H1 (cell line): ENCODE measurements at regions not wholly inside any gene's neighbourhood (a gene's known extent, or its start where the extent isn't known, plus 50 kb on each side); places are given as distances from the start of the nearest gene placed in this dataset.
"Not testable (repeated sequence)": the region's sequence is repeated elsewhere in the genome, so short reads cannot be mapped to it uniquely, and the experiment has no call there.

Experiments
- CTCF ChIA-PET: fragments of 300-600 bp; sonication (Branson Sonifier 250); formaldehyde crosslinking; loops from one replicate; lab custom pipeline; 2021; ENCODE audit not compliant: partially characterized antibody; lab: Charles Lee
- POLR2A ChIA-PET: fragments of 300-600 bp; sonication (Branson Sonifier 250); formaldehyde crosslinking; loops from one replicate; lab custom pipeline; 2021; ENCODE audit warnings: inconsistent platforms; ENCODE audit not compliant: partially characterized antibody; lab: Charles Lee
- DNase-seq, 2 experiments: peaks; one replicate each; pipeline versions ENCODE4 v3.0.0 to v3.0.0-alpha.2; 2010 to 2022; ENCODE audit warnings: low spot score in 2 of 2, low read depth in 1 of 2, mixed read lengths in 1 of 2
- FAIRE-seq: peaks from 2 replicates; lab custom pipeline; 2011; peaks lifted over from hg19 to GRCh38; lab: Jason Lieb, UNC
- H2AFZ ChIP-seq: 2 replicates; pipeline ENCODE4 v1.8.1; 2012; ENCODE audit warnings: low read length, inconsistent platforms
- H2AK5ac ChIP-seq: 2 replicates; pipeline ENCODE4 v1.6.1; 2013; ENCODE audit warnings: low read depth, low read length
- H2BK120ac ChIP-seq: replicated peaks from 2 replicates; pipeline ENCODE3; 2013; ENCODE audit warnings: low read depth, low read length, inconsistent platforms
- H2BK12ac ChIP-seq: 2 replicates; pipeline ENCODE4 v1.6.1; 2013; ENCODE audit warnings: low read depth, low read length
- H2BK15ac ChIP-seq: 2 replicates; pipeline ENCODE4 v1.6.1; 2013; ENCODE audit warnings: low read length
- H2BK20ac ChIP-seq: 2 replicates; pipeline ENCODE4 v1.6.1; 2013; ENCODE audit warnings: low read length
- H2BK5ac ChIP-seq: 2 replicates; pipeline ENCODE4 v1.6.1; 2013; ENCODE audit warnings: low read depth, low read length
- H3K14ac ChIP-seq: 2 replicates; pipeline ENCODE4 v1.6.1; 2013; ENCODE audit warnings: inconsistent platforms; ENCODE audit not compliant: insufficient read length
- H3K18ac ChIP-seq: 2 replicates; pipeline ENCODE4 v1.6.1; 2013; ENCODE audit warnings: low read length; ENCODE audit errors: extremely low read depth
- H3K23ac ChIP-seq: 2 replicates; pipeline ENCODE4 v1.6.1; 2013; ENCODE audit warnings: inconsistent platforms; ENCODE audit not compliant: insufficient read length
- H3K23me2 ChIP-seq: 2 replicates; pipeline ENCODE4 v1.6.1; 2013; ENCODE audit warnings: low read depth, low read length
- H3K27ac ChIP-seq: 2 replicates; pipeline ENCODE4 v1.6.1; 2011; ENCODE audit warnings: low read depth, low read length, inconsistent platforms
- H3K27me3 ChIP-seq, 4 experiments: replicated peaks in 1 of 4; 1 replicate in 1 of 4; 2 replicates in 3 of 4; pipeline versions ENCODE4 v1.6.1 to v1.8.1; 2011 to 2013; ENCODE audit warnings: low read length in 3 of 4, mild to moderate bottlenecking in 3 of 4, inconsistent platforms in 2 of 4, mixed read lengths in 2 of 4, moderate library complexity in 1 of 4; ENCODE audit not compliant: control insufficient read depth in 3 of 4, insufficient read depth in 3 of 4; ENCODE audit errors: extremely low read depth in 1 of 4
- H3K36me3 ChIP-seq, 4 experiments: 2 replicates each; pipeline versions ENCODE4 v1.6.1 to v1.8.1; 2011 to 2013; ENCODE audit warnings: mild to moderate bottlenecking in 4 of 4, low read length in 3 of 4, moderate library complexity in 2 of 4, control low read depth in 1 of 4, inconsistent platforms in 1 of 4; ENCODE audit not compliant: insufficient read depth in 4 of 4, control insufficient read depth in 2 of 4
- H3K4ac ChIP-seq: replicated peaks from 2 replicates; pipeline ENCODE3; 2013; ENCODE audit warnings: low read length, low read depth, mixed read lengths, inconsistent platforms; ENCODE audit not compliant: insufficient read length
- H3K4me1 ChIP-seq, 4 experiments: replicated peaks in 1 of 4; 1 replicate in 1 of 4; 2 replicates in 3 of 4; pipeline versions ENCODE4 v1.6.1 to v1.8.1; 2011 to 2013; ENCODE audit warnings: low read length in 3 of 4, inconsistent platforms in 2 of 4, mixed read lengths in 1 of 4; ENCODE audit not compliant: insufficient read depth in 4 of 4, control insufficient read depth in 3 of 4
- H3K4me2 ChIP-seq, 2 experiments: 2 replicates each; pipeline versions ENCODE4 v1.6.1 to v1.8.1; 2011 to 2013; ENCODE audit warnings: low read depth in 2 of 2, low read length in 2 of 2, control low read depth in 1 of 2, inconsistent platforms in 1 of 2, mild to moderate bottlenecking in 1 of 2; ENCODE audit not compliant: insufficient read depth in 1 of 2
- H3K4me3 ChIP-seq, 4 experiments: fragments of 200-600, 300-600 bp in 1 of 4; sonication (generic), shearing (Covaris generic), sonication (Bioruptor Twin) in 1 of 4; 2 replicates each; pipeline versions ENCODE4 v1.5.1 to v1.8.1; 2011 to 2016; ENCODE audit warnings: low read length in 4 of 4, low read depth in 3 of 4, control low read depth in 2 of 4, inconsistent platforms in 2 of 4, mild to moderate bottlenecking in 2 of 4, mixed read lengths in 1 of 4, moderate library complexity in 1 of 4; ENCODE audit not compliant: insufficient read depth in 2 of 4; ENCODE audit errors: extremely low read depth in 1 of 4
- H3K56ac ChIP-seq: replicated peaks from 2 replicates; pipeline ENCODE3; 2013; ENCODE audit warnings: low read depth, mild to moderate bottlenecking, mixed read lengths, low read length, inconsistent platforms; ENCODE audit not compliant: insufficient read length
- H3K79me1 ChIP-seq: 2 replicates; pipeline ENCODE4 v1.6.1; 2013; ENCODE audit warnings: low read depth, low read length, control low read depth
- H3K79me2 ChIP-seq, 2 experiments: 2 replicates each; pipeline versions ENCODE4 v1.6.1 to v1.8.1; 2012 to 2013; ENCODE audit warnings: low read length in 2 of 2, mild to moderate bottlenecking in 2 of 2, inconsistent platforms in 1 of 2; ENCODE audit not compliant: insufficient read depth in 2 of 2, control insufficient read depth in 1 of 2
- H3K9ac ChIP-seq, 4 experiments: replicated peaks in 1 of 4; 1 replicate in 1 of 4; 2 replicates in 3 of 4; pipeline versions ENCODE4 v1.6.1 to v1.8.1; 2011 to 2013; ENCODE audit warnings: low read depth in 3 of 4, low read length in 3 of 4, control low read depth in 2 of 4, mild to moderate bottlenecking in 2 of 4, moderate library complexity in 2 of 4, inconsistent platforms in 1 of 4; ENCODE audit errors: extremely low read depth in 1 of 4
- H3K9me3 ChIP-seq, 2 experiments: 2 replicates each; pipeline versions ENCODE4 v1.6.1 to v1.8.1; 2012 to 2013; ENCODE audit warnings: mild to moderate bottlenecking in 2 of 2, moderate library complexity in 2 of 2, control low read depth in 1 of 2, inconsistent platforms in 1 of 2, low read depth in 1 of 2, low read length in 1 of 2, mixed read lengths in 1 of 2; ENCODE audit not compliant: insufficient read depth in 2 of 2
- H4K20me1 ChIP-seq, 2 experiments: replicated peaks in 1 of 2; 2 replicates each; pipeline versions ENCODE3 to v1.8.1; 2011 to 2013; ENCODE audit warnings: inconsistent platforms in 2 of 2, low read length in 2 of 2, mild to moderate bottlenecking in 1 of 2; ENCODE audit not compliant: insufficient read depth in 2 of 2, control insufficient read depth in 1 of 2
- H4K5ac ChIP-seq: 2 replicates; pipeline ENCODE4 v1.6.1; 2013; ENCODE audit warnings: low read length, low read depth, mixed read lengths, inconsistent platforms; ENCODE audit not compliant: insufficient read length
- H4K8ac ChIP-seq: 2 replicates; pipeline ENCODE4 v1.8.0; 2013; ENCODE audit warnings: mild to moderate bottlenecking, moderate library complexity, low read length, inconsistent platforms; ENCODE audit not compliant: insufficient read depth; ENCODE audit errors: extremely low read depth
- H4K91ac ChIP-seq: replicated peaks from 2 replicates; pipeline ENCODE3; 2013; ENCODE audit warnings: low read length, mixed read lengths, inconsistent platforms; ENCODE audit not compliant: insufficient read length
- WGBS, 2 experiments: shearing (Covaris generic) in 1 of 2; methylation state at CpG; one replicate each; pipeline versions ENCODE4 v1.1.6 to v1.1.7; 2013 to 2015; ENCODE audit warnings: low lambda C conversion rate in 2 of 2, mixed read lengths in 2 of 2, inconsistent platforms in 1 of 2, low coverage in 1 of 2, missing lambda C conversion rate in 1 of 2; ENCODE audit not compliant: insufficient replicate concordance in 2 of 2, insufficient coverage in 1 of 2, insufficient read length in 1 of 2; ENCODE audit errors: extremely low coverage in 1 of 2, missing lambda C conversion rate in 1 of 2; 5-methylcytosine and 5-hydroxymethylcytosine counted together

- H2AFZ ChIP-seq, H3K9me3 ChIP-seq, H2AK5ac ChIP-seq, H4K20me1 ChIP-seq, H3K4me3 ChIP-seq, H3K14ac ChIP-seq, H3K4me1 ChIP-seq, H3K79me2 ChIP-seq, H4K91ac ChIP-seq, H2BK5ac ChIP-seq, H2BK120ac ChIP-seq, H3K4me2 ChIP-seq, FAIRE-seq, H3K18ac ChIP-seq, H3K27ac ChIP-seq, H3K4ac ChIP-seq, H3K36me3 ChIP-seq, CTCF ChIA-PET, H3K56ac ChIP-seq, H3K9ac ChIP-seq, H3K27me3 ChIP-seq, POLR2A ChIA-PET, H4K5ac ChIP-seq, H2BK20ac ChIP-seq, H3K23ac ChIP-seq, H3K79me1 ChIP-seq, DNase-seq, H2BK15ac ChIP-seq, H2BK12ac ChIP-seq, H4K8ac ChIP-seq: not testable (repeated sequence)
- WGBS, 2 experiments, result 84 to 100% methylated on average over 3 to 5 of the region's 5 CpGs
- H3K23me2 ChIP-seq, result peaks cover 13% of the 10 kb centered on the region; the same call in 1 of the 2 replicates
These were observed 208.9 kb downstream of the NPIPB11 start for GRCh38 chr16:29197494-29198100.

DNA sequence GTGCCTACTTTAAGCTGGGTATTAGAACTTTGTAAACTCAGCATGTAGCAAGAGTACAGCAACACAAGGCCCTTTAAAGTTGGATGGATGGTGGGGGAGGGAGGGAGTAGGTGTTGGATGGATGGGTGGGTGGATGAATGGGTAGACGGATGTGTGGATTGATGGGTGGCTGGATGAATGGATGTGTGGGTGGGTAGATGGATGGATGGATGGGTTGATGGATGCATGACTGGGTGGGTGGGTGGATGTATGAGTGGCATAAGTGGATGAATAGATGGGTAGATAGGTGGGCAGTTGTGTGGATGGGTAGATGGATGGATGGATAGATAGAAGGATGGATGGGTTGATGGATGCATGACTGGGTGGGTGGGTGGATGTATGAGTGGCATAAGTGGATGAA, 209.8 kb downstream of the NPIPB11 start:
- H2AK5ac ChIP-seq, DNase-seq, H3K27ac ChIP-seq, H2BK12ac ChIP-seq, H2BK20ac ChIP-seq, H3K4ac ChIP-seq, H3K18ac ChIP-seq, H3K36me3 ChIP-seq, H3K23ac ChIP-seq, H3K27me3 ChIP-seq, H3K79me1 ChIP-seq, H2BK15ac ChIP-seq, H3K14ac ChIP-seq, H4K5ac ChIP-seq, H3K9me3 ChIP-seq, H3K4me2 ChIP-seq, H2BK5ac ChIP-seq, H4K8ac ChIP-seq, H4K91ac ChIP-seq, H3K79me2 ChIP-seq, CTCF ChIA-PET, H2BK120ac ChIP-seq, H3K56ac ChIP-seq, H3K4me3 ChIP-seq, H4K20me1 ChIP-seq, H2AFZ ChIP-seq, H3K9ac ChIP-seq, H3K4me1 ChIP-seq, POLR2A ChIA-PET, FAIRE-seq: not testable (repeated sequence)
- H3K23me2 ChIP-seq, result peaks cover 13% of the 10 kb centered on the region; the same call in 1 of the 2 replicates
- WGBS, 2 experiments, result 80 to 100% methylated on average over 1 of the region's 1 CpG
